ENCODE measurements at regions not wholly inside any gene's neighbourhood (a gene's known extent, or its start where the extent isn't known, plus 50 kb on each side); places are given as distances from the start of the nearest gene placed in this dataset.
A peak's percentile ranks its signal among the peaks of the same experiment; 100 is the strongest.

GRCh38 chr13:40469581-40470310, 196.7 kb downstream of the FOXO1 start:
- TF ChIP-seq, protein P1, sequence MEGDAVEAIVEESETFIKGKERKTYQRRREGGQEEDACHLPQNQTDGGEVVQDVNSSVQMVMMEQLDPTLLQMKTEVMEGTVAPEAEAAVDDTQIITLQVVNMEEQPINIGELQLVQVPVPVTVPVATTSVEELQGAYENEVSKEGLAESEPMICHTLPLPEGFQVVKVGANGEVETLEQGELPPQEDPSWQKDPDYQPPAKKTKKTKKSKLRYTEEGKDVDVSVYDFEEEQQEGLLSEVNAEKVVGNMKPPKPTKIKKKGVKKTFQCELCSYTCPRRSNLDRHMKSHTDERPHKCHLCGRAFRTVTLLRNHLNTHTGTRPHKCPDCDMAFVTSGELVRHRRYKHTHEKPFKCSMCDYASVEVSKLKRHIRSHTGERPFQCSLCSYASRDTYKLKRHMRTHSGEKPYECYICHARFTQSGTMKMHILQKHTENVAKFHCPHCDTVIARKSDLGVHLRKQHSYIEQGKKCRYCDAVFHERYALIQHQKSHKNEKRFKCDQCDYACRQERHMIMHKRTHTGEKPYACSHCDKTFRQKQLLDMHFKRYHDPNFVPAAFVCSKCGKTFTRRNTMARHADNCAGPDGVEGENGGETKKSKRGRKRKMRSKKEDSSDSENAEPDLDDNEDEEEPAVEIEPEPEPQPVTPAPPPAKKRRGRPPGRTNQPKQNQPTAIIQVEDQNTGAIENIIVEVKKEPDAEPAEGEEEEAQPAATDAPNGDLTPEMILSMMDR (IDR thresholded peaks at IDR 0.05; ENCODE audit: insufficient read depth, low read length, severe bottlenecking): no peak
- Histone ChIP-seq H3K4me3 (ENCODE audit: low read depth, low read length) (no peak overlapping the region), H3K27me3 (ENCODE audit: control insufficient read depth, insufficient read depth, low read length) (no peaks in the 10 kb centered on the region), H3K36me3 (ENCODE audit: control insufficient read depth, insufficient read depth, low read length) (no peaks in the 10 kb centered on the region)
- DNase-seq (ENCODE audit: low read depth) (no peak), FAIRE-seq (peak; percentile 99)

DNA sequence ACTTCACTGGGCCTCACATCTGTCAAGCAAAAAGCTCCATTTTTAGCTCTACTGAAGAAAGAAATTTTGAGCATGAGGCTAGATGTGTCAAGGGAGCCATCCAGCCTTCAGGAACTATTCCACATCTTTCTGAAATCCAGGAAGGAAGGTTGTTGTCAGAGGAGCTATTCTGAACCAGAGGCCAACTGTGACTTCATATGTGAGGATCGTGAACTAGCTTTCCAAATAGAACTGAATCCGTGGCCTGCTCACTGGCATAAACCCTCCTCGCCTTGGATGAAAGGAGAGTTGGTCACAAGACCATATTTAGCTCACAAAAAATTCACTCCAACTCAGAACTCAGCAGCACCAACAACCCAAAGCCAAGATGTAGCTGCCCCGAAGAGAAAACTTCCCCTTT, 195.8 kb downstream of the FOXO1 start:
- no peak for DNase-seq (ENCODE audit: low read depth)
- TF ChIP-seq, protein P1 (IDR thresholded peaks at IDR 0.05; ENCODE audit: insufficient read depth, low read length, severe bottlenecking): no peak
- no peaks in the 10 kb centered on the region for H3K27me3 ChIP-seq (ENCODE audit: control insufficient read depth, insufficient read depth, low read length)
- no peaks in the 10 kb centered on the region for H3K36me3 ChIP-seq (ENCODE audit: control insufficient read depth, insufficient read depth, low read length)
- H3K4me3 ChIP-seq (ENCODE audit: low read depth, low read length): no peak overlapping the region
- no peak for FAIRE-seq

DNA sequence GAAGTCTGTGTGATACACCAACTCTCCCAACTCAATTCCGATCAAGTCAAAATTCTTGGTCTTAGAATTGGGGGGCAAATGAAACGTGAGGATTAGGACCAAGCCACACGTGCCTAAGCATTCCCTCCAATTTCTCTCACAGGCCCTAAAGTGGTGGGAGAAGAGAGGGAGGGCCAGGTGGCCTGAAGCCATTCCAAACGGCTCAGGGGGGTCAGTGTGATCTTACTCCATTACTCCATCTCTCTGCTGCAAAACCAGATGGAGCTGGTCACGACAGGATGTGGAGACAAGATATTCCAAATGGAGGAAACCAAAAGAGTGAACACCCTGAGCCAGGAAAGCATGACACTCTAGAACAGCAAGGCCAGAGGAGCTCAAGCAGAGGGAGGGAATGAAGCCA, 195.4 kb downstream of the FOXO1 start:
- TF ChIP-seq, protein P1 (IDR thresholded peaks at IDR 0.05; ENCODE audit: insufficient read depth, low read length, severe bottlenecking): no peak
- Histone ChIP-seq H3K36me3 (ENCODE audit: control insufficient read depth, insufficient read depth, low read length) (no peaks in the 10 kb centered on the region), H3K27me3 (ENCODE audit: control insufficient read depth, insufficient read depth, low read length) (no peaks in the 10 kb centered on the region), H3K4me3 (ENCODE audit: low read depth, low read length) (no peak overlapping the region)
- FAIRE-seq (no peak), DNase-seq (ENCODE audit: low read depth) (no peak)

DNA sequence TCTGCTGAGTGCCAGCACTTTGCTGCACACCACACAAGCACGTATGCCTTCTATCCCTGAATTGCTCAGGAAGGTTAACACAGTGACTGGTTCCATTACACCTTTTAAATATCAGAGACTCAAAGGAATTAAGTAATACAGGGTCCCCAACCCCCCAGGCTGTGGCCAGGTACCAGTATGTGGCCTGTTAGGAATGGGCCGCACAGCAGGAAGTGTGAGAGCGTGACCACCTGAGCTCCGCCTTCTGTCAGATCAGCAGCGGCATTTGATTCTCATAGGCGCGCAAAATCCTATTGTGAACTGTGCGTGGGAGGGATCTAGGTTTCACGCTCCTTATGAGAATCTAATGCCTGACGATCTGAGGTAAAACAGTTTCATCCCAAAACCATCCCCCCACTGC, 194.5 kb downstream of the FOXO1 start:
- TF ChIP-seq, protein P1 (IDR thresholded peaks at IDR 0.05; ENCODE audit: insufficient read depth, low read length, severe bottlenecking): no peak
- DNase-seq (ENCODE audit: low read depth) (no peak), FAIRE-seq (no peak)
- H3K4me3 ChIP-seq (ENCODE audit: low read depth, low read length): no peak overlapping the region
- H3K36me3 ChIP-seq (ENCODE audit: control insufficient read depth, insufficient read depth, low read length): no peaks in the 10 kb centered on the region
- no peaks in the 10 kb centered on the region for H3K27me3 ChIP-seq (ENCODE audit: control insufficient read depth, insufficient read depth, low read length)

- H3K36me3 ChIP-seq (ENCODE audit: control insufficient read depth, insufficient read depth, low read length): no peaks in the 10 kb centered on the region
- DNase-seq (ENCODE audit: low read depth) (no peak), FAIRE-seq (peak; percentile 7)
- H3K27me3 ChIP-seq (ENCODE audit: control insufficient read depth, insufficient read depth, low read length): no peaks in the 10 kb centered on the region
- TF ChIP-seq, protein P1 (IDR thresholded peaks at IDR 0.05; ENCODE audit: insufficient read depth, low read length, severe bottlenecking): no peak
- H3K4me3 ChIP-seq (ENCODE audit: low read depth, low read length): no peak overlapping the region
These were observed 193.8 kb downstream of the FOXO1 start for GRCh38 chr13:40472427-40473220.

Data from bronchial epithelial cell (primary cell).